ENCODE measurements at regions not wholly inside any gene's neighbourhood (a gene's known extent, or its start where the extent isn't known, plus 50 kb on each side); places are given as distances from the start of the nearest gene placed in this dataset.
A peak's percentile ranks its signal among the peaks of the same experiment; 100 is the strongest.
"Not testable (repeated sequence)": the region's sequence is repeated elsewhere in the genome, so short reads cannot be mapped to it uniquely, and the experiment has no call there.

DNA sequence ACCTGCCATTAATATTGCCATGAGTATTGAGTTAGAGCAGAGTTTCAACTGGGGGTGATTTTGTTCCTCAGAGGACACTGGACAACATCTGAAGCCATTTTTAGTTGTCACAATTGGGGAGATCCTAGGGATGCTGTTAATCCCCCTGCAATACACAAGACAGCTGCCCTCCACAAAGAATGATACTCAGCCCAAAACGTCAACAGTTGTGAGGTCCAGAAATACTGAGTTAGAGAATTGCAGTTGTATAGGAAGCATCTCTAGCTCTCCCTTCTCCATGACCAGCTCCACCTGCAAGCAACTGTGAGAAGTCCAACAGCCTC, 614.0 kb upstream of the CDH5 start:
- no peak for DNase-seq

DNA sequence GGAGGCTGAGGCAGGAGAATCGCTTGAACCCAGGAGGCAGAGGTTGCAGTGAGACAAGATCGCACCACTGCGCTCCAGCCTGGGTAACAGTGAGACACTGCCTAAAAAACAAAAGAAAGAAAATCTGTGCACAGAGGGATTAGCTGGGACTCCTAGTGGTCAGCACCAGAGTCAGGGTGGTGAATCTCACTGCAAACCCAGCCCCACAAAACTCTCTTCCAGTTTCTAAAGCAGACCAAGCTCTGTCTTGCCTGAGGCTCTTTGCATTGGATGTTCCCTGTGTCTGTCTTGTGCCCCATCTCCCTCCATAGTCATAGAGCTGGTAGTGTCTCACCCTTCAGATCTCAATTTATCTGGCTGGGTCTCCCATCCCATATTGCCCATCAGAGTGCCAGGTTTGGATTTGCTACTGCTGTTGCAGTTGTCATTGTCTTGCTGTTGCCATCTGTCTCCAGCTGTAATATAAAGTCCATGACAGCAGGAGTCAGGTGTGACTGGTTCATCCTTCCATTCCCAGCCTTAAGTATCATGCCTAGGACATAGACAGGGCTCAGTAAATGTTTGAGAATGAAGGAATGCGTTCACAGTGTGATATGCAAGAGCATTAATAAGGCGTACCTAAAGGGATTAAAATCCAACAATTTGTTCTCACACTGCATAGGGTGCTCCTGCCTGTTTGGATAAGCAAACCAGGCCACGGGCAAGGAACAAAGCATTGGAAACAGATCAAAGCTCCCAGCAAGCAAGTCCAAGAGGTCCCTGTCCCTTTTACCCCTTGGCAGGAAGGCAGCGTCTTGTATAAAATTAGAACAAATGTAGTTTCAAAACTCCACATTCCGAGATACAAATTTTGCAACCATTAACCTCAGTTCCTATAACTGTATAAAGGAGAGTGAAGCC, 614.6 kb upstream of the CDH5 start:
- DNase-seq, result no peak

DNA sequence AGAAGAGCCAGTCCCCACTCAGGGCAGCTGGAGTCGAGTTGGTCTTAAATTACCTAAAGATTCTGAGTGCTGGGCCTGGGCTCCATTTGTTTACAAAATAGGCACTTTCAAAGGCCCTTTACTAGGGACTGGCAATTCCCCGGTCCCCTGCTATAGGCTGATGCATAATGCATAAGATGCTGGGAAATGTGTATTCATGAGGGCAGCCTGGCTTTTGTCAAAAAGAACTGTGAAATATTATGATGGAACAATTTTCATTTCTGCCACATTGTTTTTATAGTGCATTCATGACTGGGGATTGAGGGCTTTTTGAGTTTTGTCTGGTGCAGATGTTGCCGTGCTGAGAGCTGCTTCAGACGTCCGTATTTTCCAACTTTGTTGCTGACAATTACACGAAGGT, 617.0 kb upstream of the CDH5 start:
- no peak for DNase-seq

DNA sequence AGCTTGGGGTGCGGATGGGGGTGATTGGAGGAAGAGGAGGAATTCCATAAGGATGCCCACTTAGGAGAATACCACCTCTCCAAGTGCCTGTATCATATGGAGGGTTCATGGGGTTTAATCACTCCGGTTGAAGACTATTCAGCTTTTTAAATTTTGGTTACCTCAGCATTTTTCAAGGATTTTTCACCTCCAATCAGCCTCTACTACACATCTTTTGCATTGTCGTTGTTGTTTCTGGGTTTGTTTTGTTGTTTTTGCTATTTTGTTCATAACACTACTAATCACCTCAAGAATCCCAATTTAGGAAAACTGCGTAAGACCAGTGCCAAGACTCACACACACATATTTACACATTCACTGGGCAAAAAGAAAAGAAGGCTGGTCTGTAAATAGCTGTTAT, 619.5 kb upstream of the CDH5 start:
- no peak for DNase-seq

DNA sequence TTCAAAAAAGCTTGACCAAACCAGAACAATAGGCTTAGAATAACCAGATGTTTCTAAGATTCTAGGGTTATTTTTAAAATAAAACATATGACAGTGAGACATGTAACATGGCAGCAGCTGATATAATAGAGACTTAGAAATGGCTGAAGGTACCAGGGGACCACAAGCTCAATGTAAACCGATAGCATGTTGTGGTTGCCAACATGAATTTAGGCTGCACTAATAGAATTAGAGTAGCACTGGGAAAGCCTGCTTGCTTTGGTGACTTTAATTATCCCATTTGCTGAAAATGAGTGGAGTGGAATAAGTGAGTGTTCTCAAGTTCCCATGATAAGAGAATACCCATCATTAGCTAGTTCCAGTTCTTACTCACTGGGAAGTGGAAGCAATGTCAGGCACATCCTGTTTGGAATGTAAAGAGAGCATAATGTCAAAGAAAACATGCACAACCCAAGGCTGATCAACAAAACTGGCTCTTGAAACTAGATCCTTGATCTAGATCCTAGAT, 621.2 kb upstream of the CDH5 start:
- DNase-seq, result no peak

DNA sequence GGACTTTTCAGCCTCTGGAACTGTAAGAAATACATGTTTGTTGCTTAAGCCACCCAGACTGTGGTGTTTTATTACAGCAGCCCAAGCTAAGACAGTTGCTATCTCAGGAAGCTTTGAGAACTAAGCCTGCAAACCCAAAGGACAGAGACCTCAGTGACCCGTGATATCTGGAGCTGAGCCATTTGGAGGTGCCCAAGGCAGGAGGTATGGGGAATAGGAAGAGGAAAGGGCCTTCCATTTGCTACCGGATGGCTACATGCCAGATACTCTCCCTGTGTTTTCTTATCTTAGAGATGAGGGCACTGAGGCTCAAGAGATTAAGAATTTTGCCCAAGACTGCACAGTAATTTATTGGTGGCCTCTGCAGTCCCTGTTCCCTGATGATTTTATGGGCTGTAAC, 622.1 kb upstream of the CDH5 start:
- DNase-seq, result no peak

DNA sequence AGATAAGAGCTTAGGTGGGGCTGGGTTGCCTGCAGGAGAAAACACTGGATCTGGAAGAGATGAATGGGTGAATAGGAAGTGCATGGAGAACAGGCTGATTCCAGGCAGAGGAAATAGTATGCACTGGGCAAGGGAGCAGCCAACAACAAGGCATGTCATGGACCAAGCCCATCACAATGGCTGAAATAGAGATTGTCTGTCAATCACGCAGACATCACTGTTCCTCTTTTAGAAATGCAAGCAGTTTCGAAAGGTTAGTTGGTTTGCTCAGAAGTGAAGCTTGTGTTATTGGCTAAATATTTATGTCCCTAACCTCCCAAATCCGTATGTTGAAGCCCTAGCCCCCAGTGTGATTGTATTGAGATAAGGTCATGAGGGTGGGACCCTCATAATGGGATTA, 621.7 kb upstream of the CDH11 start:
- no peak for DNase-seq

DNA sequence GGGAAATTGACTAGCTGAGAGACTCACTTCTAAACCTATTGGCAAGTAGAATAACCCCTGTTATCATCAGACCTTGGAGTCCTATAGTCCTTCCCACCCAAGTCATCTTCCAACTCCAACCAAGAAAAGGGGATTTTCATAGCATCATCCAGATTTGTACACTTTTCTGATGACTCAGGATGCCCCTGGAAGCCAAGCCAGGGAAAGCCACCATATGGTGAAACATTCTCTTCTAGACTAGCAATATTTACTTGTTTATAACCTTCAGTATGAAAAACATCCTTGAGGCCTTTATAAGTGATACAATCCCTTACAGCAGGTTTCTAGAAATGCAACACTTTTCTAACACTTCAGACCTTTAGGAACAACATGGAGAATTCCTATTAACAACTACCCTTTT, 618.8 kb upstream of the CDH11 start:
- no peak for DNase-seq

DNA sequence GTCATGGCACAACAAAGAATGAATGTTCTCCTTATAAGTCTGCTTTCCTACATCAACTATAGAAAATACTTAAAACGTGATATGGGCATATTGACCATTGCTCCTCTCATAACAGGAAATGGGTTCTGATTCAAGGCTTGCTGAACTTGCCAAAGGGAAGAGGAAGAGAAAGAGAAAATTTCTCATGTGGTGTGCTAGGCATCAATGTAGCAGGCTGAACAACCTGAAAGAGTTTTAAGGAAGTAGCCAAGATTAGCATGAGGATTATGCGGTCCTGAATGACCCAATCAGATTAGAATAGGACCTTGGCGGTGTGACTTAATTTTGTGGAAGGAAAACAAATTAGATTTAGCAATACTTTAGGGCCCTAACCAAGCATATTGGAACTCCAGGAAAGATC, 617.7 kb upstream of the CDH11 start:
- DNase-seq, result no peak

DNA sequence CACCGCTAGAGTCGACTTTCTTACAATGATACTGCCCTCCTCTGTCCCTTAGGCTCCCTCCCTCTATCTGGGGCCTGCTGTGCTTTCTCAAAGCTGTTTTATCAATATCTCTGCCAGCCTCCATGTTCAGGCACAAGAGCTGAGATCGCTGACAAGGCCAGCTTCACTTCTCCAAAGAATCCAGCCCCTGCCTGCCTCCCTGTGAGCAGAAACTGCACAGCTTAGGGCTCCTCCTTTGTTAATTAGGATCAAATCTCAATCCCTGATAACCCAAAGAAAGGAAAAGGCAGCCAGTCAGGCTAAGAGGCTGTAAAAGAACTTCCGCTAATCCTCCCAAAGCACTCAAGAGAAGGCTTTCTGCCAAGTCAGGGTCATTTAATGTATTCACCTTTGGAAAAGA, 616.0 kb upstream of the CDH11 start:
- peak in 1 of 56 donors; percentile 1 for DNase-seq

DNA sequence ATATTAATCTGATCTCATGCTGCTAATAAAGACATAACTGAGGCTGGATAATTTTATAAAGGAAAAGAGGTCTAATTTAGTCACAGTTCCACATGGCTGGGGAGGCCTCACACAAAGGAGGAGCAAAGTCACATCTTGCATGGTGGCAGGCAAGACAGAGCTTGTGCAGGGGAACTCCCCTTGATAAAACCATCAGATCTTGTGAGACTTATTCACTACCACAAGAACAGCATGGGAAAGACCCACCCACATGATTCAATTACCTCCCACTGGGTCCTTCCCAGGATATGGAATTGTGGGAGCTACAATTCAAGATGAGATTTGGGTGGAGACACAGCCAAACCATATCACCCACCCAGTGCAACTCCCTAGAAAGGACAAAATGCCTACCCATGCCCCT, 613.8 kb upstream of the CDH11 start:
- DNase-seq, result not testable (repeated sequence)

DNA sequence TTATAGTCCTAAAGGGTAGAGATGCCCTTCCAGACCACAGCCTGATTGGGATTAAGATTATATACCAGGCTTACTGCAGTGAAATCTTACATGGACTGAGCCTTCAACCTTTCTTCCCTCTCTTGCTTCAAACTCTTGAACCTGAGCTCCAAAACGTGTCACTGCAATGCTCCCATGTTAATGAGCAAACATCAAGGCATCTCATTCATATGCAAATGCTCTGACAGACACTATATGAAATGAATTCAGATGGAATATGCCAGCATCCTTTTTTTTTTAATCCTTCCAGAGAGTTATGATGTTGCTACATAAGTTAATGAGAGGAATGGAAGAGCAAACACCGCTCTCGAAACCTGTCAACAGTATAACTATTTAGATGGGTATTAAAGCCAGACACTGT, 611.9 kb upstream of the CDH11 start:
- no peak for DNase-seq

DNA sequence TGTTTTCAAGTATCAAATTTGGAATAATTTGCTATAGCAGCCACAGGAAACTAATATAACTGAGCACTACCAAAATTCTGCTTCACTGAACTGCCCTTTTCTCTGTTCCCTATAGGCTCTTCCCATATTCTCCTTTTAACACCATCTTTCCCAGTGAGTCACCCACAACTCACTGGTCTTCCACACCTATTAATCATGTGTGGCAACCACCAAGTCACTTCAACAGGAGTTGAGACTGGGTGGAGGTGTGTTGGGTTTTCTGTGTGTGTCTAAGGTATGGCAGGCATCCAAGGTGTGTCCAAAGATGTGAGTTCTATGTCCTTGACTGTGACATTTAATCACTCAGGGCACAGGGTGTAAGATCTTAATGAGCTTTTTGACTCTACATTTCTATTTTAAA, 610.0 kb upstream of the CDH11 start:
- no peak for DNase-seq

DNA sequence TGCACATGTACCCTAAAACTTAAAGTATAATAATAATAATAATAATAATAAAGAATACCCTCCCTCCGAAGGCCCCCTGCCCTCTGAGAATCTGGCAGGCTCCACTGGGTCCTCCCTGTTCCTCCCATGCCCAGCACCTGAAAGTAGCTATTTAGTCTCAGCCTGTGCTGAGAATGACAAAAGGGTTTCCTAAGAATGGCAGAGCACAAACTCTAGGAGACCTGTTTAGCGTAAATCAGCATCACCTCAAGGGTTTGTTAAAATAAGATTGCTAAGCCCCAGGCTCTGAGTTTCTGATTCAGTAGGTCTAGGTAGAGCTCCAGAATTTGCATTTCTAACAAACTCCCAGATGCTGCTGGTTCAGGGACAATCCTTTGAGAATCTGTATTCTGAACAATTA, 606.8 kb upstream of the CDH11 start:
- no peak for DNase-seq

DNA sequence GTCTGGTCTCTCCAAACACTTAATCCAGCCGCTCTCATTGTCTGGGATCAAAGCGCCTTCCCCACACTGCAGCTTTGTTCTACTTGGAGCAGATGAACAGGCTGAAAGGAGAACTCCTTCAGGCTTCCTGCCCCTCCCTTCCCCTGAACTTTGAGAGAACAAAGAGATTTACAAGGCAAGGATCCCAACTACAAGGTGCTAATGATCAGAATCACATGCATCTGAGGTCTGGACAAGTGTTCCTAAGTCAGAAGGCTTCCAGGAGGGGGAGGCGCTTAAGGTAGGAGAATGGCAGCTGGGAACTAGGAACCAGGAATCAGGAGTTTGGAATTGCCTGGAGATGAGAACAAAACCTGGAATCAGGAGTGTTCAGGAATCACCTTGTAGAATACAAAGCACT, 606.3 kb upstream of the CDH11 start:
- DNase-seq, result no peak

DNA sequence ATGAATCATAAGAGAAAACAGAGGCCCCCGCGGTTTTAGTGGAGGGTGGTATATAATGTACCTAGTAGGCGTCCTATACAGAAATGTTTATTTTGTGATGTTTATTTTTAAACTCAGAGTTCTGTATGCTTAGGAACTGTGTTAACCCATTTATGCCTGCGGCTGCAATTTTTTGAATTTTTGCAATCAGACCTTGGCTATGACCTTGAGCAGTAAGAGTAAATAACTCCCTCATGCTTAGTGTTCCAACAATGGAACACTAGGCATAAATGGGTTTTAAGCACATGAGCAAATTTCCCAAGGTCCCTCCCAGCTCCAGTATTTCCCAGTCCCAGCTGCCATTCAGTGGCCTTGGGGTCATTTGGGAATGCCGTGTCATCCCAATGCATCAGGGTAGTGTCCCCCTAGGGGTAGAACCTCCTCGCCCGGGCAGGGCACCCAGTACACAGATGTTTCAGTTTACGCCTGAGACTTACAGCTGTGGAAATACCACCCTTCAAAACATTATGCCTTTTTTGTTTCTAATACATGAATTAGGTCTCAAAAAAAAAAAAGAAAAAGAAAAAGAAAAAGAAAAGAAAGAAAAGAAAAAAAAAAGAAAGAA, 605.8 kb upstream of the CDH11 start:
- DNase-seq, result no peak

DNA sequence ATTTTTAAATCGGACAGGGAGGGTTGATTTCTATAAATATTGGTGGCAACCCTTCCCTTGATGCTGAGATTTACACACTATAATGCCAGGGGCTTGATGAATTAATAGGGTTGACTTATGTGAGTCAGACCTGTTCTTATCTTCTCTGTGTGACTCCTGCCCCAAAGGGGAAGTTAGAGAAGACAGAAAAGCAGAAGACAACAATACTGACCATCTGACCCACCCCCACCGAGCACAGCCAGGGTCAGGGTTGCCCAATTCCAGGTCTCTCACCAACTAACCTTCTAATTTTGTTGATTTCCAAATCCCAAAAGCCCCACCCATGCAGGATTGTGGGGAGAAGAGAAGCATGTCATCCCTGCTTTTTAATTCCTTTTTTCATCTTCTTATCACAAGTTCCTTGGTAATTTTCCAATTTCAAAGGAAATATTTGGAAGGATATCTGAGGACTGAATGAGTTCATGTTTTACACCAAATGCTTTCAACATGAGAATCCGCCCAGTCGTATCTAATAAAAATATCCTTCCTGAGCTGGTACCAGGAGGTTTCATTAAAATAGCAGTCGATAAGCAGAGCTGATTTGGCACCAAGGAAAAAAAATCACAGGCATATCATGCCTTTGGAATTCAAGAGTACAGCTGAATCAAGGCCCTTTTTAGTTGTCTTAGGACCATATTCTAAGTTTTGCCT, 603.4 kb upstream of the CDH11 start:
- peak in 5 of 56 donors; percentile 1 to 9 (median 1) for DNase-seq

DNA sequence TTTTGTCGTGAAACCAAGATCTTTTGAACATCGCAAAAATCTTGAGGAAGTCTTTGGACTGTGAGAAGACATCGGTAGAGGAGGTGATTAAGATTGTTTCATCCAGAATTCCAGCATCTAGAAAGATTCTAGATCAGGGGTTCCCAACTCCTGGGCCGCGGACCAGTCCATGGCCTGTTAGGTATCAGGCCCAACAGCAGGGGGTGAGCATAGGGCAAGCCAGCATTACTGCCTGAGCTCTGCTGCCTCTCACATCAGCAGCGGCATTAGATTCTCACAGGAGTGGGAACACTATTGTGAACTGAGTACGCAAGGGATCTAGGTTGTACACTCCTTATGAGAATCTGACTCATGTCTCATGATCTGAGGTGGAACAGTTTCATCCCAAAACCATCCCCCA, 600.6 kb upstream of the CDH11 start:
- DNase-seq, result no peak

DNA sequence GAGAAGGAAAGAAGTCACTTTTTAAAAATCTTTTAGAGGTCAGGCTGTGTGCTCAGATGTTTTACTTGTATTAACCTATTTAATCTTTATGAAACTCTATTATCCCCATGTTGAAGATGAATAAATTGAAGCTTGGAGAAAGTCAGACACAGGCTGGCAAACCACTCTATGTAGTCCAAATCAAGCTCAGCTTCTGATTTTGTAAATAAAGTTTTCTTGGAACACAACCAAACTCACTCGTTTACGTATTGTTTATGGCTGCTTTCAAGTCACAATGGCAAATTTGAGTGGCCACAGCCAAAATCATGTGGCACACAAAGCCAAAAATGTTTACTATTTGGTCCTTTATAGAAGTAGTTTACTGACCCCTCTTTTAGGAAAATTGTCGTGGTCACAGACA, 596.0 kb upstream of the CDH11 start:
- no peak for DNase-seq

DNA sequence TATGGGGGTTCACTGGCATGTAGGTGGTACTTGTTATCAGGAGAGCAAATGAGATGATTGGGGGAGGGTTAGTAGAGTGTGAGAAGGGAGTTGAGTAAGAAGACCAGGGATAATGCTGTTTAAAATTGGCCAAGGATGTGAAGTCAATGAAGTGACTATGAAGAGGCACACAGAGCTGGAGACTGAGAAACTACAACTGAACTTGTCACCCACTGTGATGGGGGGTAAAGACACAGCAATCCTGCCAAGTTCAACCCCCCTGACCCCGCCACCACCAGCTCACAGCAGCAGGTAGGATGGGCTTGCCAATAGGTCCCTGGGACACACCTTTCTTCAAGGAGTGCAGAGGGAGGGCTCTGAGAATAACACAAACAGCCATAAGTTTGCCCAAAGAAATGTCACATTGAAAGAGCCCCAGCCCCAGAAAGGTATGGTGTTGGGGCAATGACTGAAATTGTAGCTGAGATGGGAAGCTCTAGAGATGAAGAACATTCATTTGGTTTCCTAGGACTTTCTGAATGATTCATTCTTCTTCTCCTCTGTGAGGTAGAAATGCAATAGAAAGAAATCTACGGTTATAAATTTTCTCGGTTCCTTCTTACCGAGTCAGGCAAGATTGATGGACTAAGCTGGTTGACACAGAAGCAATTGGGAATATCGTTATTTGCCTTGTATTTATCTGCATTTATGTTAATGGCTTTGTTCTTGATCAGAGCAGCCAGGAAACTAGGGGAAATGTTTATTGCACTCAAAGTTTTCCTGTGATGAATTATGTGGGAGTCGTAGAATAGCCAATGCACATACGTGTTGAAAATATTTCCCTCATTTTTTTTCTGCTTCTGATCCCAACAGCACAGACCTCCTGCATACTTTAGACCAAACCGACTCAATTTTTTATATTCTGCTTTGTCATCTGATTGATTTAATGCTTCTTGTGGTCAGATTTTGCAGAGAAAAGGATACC, 595.2 kb upstream of the CDH11 start:
- DNase-seq, result no peak

DNA sequence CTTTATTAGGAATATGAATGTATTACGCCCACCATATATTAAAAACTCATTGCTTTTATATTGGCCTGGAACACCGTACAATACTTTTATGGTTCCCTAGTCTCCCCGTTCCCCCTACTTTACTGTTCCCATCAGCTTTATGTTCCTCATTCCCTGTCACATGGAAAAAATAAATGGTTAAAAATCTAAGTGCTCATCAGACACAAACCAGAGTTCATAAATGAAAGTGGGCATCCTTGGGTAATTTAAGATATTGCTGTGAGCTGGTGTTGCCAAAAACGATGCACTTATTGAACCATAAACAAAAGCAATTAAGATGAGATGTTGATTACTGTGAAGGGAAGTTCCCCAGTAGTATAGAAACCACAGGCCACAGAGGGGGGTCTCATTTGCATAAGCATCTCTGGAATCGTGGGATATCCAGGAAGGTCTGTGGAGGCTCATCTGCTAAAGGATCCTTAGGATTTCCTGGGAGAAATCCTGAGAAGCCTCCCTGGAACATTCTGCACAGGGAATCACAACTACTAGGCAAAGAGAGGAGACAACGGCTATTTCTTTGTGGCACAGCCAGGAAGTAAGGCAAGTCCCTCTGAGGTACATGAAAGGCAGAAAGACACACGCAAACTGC, 591.4 kb upstream of the CDH11 start:
- DNase-seq, result no peak
